ENCODE measurements at regions not wholly inside any gene's neighbourhood (a gene's known extent, or its start where the extent isn't known, plus 50 kb on each side); places are given as distances from the start of the nearest gene placed in this dataset.

- H2AFZ ChIP-seq (ENCODE audit: low read length), result no peak overlapping the region
- no peak overlapping the region for H3K27ac ChIP-seq (ENCODE audit: low read depth, low read length)
- no peaks in the 10 kb centered on the region for H4K20me1 ChIP-seq (ENCODE audit: insufficient read depth, low read length)
- no peak for TF ChIP-seq CTCF (IDR thresholded peaks at IDR 0.05; ENCODE audit: extremely low read depth, low read depth, low read length)
- H3K4me3 ChIP-seq (ENCODE audit: insufficient read depth, low read length), result no peak overlapping the region
- H3K27me3 ChIP-seq (ENCODE audit: insufficient read depth, low read length), result no peaks in the 10 kb centered on the region
- H3K4me1 ChIP-seq (ENCODE audit: insufficient read depth, low read length), result no peaks in the 10 kb centered on the region
- no peaks in the 10 kb centered on the region for H3K9me3 ChIP-seq (ENCODE audit: low read depth, low read length)
- no peak for DNase-seq (ENCODE audit: insufficient read length, low spot score, missing footprints)
- no peak overlapping the region for H3K4me2 ChIP-seq (ENCODE audit: insufficient read depth, low read length)
- no peaks in the 10 kb centered on the region for H3K36me3 ChIP-seq (ENCODE audit: insufficient read depth, low read length)
- H3K79me2 ChIP-seq (ENCODE audit: insufficient read depth, low read length), result no peaks in the 10 kb centered on the region
These were observed 194.2 kb upstream of the GLRA1 start for GRCh38 chr5:152118676-152119470.

- Histone ChIP-seq H3K27me3 (ENCODE audit: insufficient read depth, low read length) (no peaks in the 10 kb centered on the region), H3K79me2 (ENCODE audit: insufficient read depth, low read length) (no peaks in the 10 kb centered on the region), H3K4me2 (ENCODE audit: insufficient read depth, low read length) (no peak overlapping the region), H3K4me3 (ENCODE audit: insufficient read depth, low read length) (no peak overlapping the region), H3K9me3 (ENCODE audit: low read depth, low read length) (no peaks in the 10 kb centered on the region), H3K4me1 (ENCODE audit: insufficient read depth, low read length) (no peaks in the 10 kb centered on the region), H4K20me1 (ENCODE audit: insufficient read depth, low read length) (no peaks in the 10 kb centered on the region), H3K27ac (ENCODE audit: low read depth, low read length) (no peak overlapping the region), H2AFZ (ENCODE audit: low read length) (no peak overlapping the region), H3K36me3 (ENCODE audit: insufficient read depth, low read length) (no peaks in the 10 kb centered on the region)
- no peak for TF ChIP-seq CTCF (IDR thresholded peaks at IDR 0.05; ENCODE audit: extremely low read depth, low read depth, low read length)
- no peak for DNase-seq (ENCODE audit: insufficient read length, low spot score, missing footprints)
These were observed 192.3 kb upstream of the GLRA1 start for GRCh38 chr5:152116934-152117333.

- Histone ChIP-seq H3K27ac (ENCODE audit: low read depth, low read length) (no peak overlapping the region), H4K20me1 (ENCODE audit: insufficient read depth, low read length) (no peaks in the 10 kb centered on the region), H3K4me3 (ENCODE audit: insufficient read depth, low read length) (no peak overlapping the region), H3K36me3 (ENCODE audit: insufficient read depth, low read length) (no peaks in the 10 kb centered on the region), H3K27me3 (ENCODE audit: insufficient read depth, low read length) (no peaks in the 10 kb centered on the region), H3K4me1 (ENCODE audit: insufficient read depth, low read length) (no peaks in the 10 kb centered on the region), H2AFZ (ENCODE audit: low read length) (no peak overlapping the region), H3K9me3 (ENCODE audit: low read depth, low read length) (no peaks in the 10 kb centered on the region), H3K79me2 (ENCODE audit: insufficient read depth, low read length) (no peaks in the 10 kb centered on the region), H3K4me2 (ENCODE audit: insufficient read depth, low read length) (no peak overlapping the region)
- DNase-seq (ENCODE audit: insufficient read length, low spot score, missing footprints), result no peak
- TF ChIP-seq CTCF (IDR thresholded peaks at IDR 0.05; ENCODE audit: extremely low read depth, low read depth, low read length), result no peak
These were observed 188.8 kb upstream of the GLRA1 start for GRCh38 chr5:152113401-152113800.

- H3K36me3 ChIP-seq (ENCODE audit: insufficient read depth, low read length), result no peaks in the 10 kb centered on the region
- no peak for TF ChIP-seq CTCF (IDR thresholded peaks at IDR 0.05; ENCODE audit: extremely low read depth, low read depth, low read length)
These were observed 182.6 kb upstream of the GLRA1 start for GRCh38 chr5:152107220-152107619.

More at GRCh38 chr5:152107220-152107619, 182.6 kb upstream of the GLRA1 start:
- no peak overlapping the region for H3K4me3 ChIP-seq (ENCODE audit: insufficient read depth, low read length)
- no peaks in the 10 kb centered on the region for H3K9me3 ChIP-seq (ENCODE audit: low read depth, low read length)
- no peaks in the 10 kb centered on the region for H3K79me2 ChIP-seq (ENCODE audit: insufficient read depth, low read length)
- H3K4me1 ChIP-seq (ENCODE audit: insufficient read depth, low read length), result no peaks in the 10 kb centered on the region
- no peak overlapping the region for H3K4me2 ChIP-seq (ENCODE audit: insufficient read depth, low read length)
- H2AFZ ChIP-seq (ENCODE audit: low read length), result no peak overlapping the region
- DNase-seq (ENCODE audit: insufficient read length, low spot score, missing footprints), result no peak
- no peaks in the 10 kb centered on the region for H3K27me3 ChIP-seq (ENCODE audit: insufficient read depth, low read length)
- H4K20me1 ChIP-seq (ENCODE audit: insufficient read depth, low read length), result no peaks in the 10 kb centered on the region
- H3K27ac ChIP-seq (ENCODE audit: low read depth, low read length), result no peak overlapping the region
